Keratinocyte (primary cell): ENCODE measurements at regions not wholly inside any gene's neighbourhood (a gene's known extent, or its start where the extent isn't known, plus 50 kb on each side); places are given as distances from the start of the nearest gene placed in this dataset.

Experiments
- EZH2 ChIP-seq: IDR thresholded peaks from one replicate; pipeline ENCODE4 v1.6.1; 2012; ENCODE audit warnings: inconsistent platforms, mild to moderate bottlenecking, low read length, moderate library complexity
- TF ChIP-seq, protein P1 (sequence below), 3 experiments: IDR thresholded peaks in 1 of 3; conservative IDR thresholded peaks in 1 of 3; optimal IDR thresholded peaks in 1 of 3; 2 replicates in 2 of 3; 3 replicates in 1 of 3; pipeline versions ENCODE3 to v1.5.1; 2011; ENCODE audit warnings: low read length in 3 of 3, mild to moderate bottlenecking in 3 of 3, moderate library complexity in 2 of 3, control low read depth in 1 of 3, inconsistent platforms in 1 of 3; ENCODE audit not compliant: insufficient read depth in 2 of 3; ENCODE audit errors: extremely low read depth in 1 of 3

DNA sequence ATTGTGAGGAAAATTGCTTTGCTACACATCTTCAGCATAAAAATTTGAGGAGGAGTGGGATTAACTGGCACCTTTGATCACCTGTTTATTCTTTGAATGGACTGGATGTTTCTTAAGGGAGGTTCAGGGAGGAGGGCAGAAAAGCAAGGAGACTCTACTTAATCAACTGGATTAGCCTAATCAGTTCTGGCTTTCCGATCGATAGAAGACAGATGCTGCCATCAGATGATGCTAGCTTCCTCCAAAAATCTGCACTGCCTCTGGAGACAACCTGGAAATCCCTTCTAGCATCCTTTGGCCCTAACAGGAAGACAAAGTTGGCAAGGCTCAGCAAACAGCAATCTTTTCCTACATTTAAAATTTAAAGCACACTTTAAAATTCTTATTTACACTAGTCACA, 197.8 kb downstream of the EBLN2 start:
- TF ChIP-seq, protein P1, sequence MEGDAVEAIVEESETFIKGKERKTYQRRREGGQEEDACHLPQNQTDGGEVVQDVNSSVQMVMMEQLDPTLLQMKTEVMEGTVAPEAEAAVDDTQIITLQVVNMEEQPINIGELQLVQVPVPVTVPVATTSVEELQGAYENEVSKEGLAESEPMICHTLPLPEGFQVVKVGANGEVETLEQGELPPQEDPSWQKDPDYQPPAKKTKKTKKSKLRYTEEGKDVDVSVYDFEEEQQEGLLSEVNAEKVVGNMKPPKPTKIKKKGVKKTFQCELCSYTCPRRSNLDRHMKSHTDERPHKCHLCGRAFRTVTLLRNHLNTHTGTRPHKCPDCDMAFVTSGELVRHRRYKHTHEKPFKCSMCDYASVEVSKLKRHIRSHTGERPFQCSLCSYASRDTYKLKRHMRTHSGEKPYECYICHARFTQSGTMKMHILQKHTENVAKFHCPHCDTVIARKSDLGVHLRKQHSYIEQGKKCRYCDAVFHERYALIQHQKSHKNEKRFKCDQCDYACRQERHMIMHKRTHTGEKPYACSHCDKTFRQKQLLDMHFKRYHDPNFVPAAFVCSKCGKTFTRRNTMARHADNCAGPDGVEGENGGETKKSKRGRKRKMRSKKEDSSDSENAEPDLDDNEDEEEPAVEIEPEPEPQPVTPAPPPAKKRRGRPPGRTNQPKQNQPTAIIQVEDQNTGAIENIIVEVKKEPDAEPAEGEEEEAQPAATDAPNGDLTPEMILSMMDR (optimal IDR thresholded peaks at IDR 0.05 in 1 of 3, IDR thresholded peaks at IDR 0.05 in 1 of 3, conservative IDR thresholded peaks at IDR 0.05 in 1 of 3; ENCODE audit: extremely low read depth in 1 of 3, insufficient read depth in 2 of 3, low read length in 3 of 3): no peak
- TF ChIP-seq EZH2: no peak
